HUES6 (cell line): ENCODE measurements at regions not wholly inside any gene's neighbourhood (a gene's known extent, or its start where the extent isn't known, plus 50 kb on each side); places are given as distances from the start of the nearest gene placed in this dataset.

ENCODE experiments used
- H3K27ac ChIP-seq: 2 replicates; pipeline ENCODE4 v1.7.0; 2013; ENCODE audit warnings: low read depth, mild to moderate bottlenecking, low read length, inconsistent platforms
- H3K27me3 ChIP-seq: 2 replicates; pipeline ENCODE4 v1.6.1; 2013; ENCODE audit warnings: low read length; ENCODE audit not compliant: control insufficient read depth, insufficient read depth
- H3K36me3 ChIP-seq: 2 replicates; pipeline ENCODE4 v1.6.1; 2013; ENCODE audit warnings: low read length; ENCODE audit not compliant: control insufficient read depth, insufficient read depth
- H3K4me1 ChIP-seq: 2 replicates; pipeline ENCODE4 v1.6.1; 2013; ENCODE audit warnings: low read length; ENCODE audit not compliant: control insufficient read depth, insufficient read depth
- H3K4me3 ChIP-seq: 2 replicates; pipeline ENCODE4 v1.5.1; 2013; ENCODE audit warnings: low read depth, low read length
- H3K9ac ChIP-seq: one replicate; pipeline ENCODE4 v1.6.1; 2013; ENCODE audit warnings: mild to moderate bottlenecking, low read length
- H3K9me3 ChIP-seq: 2 replicates; pipeline ENCODE4 v1.6.1; 2013; ENCODE audit warnings: low read depth, low read length; ENCODE audit not compliant: control insufficient read depth, insufficient read depth

DNA sequence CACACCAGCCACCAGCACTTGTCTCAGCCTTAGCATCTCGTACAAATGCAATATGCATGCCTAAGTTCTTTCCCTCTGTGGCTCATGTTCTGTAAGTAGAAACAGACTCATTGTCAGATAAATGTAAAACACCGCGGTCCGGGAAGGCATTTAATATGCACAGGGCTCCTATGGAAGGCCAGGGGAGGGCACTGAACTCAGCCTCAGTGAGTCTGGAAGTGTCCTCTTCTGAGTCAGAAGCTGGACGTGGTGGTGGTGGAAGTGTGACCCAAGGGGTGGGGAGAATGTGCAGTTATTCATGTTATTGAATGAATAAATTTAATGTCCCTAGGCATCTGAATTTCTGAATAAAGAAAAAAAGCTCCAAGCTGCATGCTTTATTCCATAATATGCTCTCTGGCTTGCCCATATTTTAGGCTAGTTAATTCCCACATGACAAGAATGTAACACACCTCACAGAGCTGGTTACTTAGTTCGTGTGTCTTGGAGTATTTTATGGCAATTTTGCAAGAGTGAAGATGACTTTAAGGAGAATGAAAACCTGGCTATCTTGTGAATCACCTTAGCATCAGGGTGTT is 193.1 kb upstream of the GATB start:
- H3K9ac ChIP-seq, result no peak overlapping the region
- no peaks in the 10 kb centered on the region for H3K36me3 ChIP-seq
- no peaks in the 10 kb centered on the region for H3K27me3 ChIP-seq
- no peak overlapping the region for H3K27ac ChIP-seq
- peaks cover 15% of the 10 kb centered on the region for H3K4me1 ChIP-seq
- H3K9me3 ChIP-seq, result 0 out of 2 replicates have a peak, but pooled peaks cover 4% of the 10 kb centered on the region
- H3K4me3 ChIP-seq, result no peak overlapping the region

DNA sequence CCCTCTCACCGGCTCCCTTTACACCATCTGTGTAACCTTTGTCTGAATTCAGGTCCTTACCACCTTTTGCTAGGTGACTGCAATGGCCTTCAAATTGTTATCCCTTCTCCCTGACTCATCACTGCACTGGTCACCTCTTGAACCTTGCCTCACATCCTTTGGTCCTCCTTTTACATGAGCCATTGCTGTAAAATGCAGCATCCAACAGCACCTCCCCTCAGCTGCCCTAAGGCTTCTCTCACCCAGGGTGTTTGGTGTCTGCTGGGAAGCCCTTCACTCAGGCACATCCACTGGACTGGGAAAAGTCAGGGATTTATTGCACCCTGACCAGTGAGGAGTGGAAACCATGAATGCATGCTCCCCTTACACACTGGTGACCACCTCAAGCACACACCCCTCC is 192.5 kb upstream of the GATB start:
- Histone ChIP-seq H3K27me3 (no peaks in the 10 kb centered on the region), H3K4me3 (no peak overlapping the region), H3K27ac (no peak overlapping the region), H3K9me3 (peaks cover 5% of the 10 kb centered on the region; the same call in 1 of the 2 replicates), H3K4me1 (peaks cover 15% of the 10 kb centered on the region), H3K36me3 (no peaks in the 10 kb centered on the region), H3K9ac (no peak overlapping the region)

DNA sequence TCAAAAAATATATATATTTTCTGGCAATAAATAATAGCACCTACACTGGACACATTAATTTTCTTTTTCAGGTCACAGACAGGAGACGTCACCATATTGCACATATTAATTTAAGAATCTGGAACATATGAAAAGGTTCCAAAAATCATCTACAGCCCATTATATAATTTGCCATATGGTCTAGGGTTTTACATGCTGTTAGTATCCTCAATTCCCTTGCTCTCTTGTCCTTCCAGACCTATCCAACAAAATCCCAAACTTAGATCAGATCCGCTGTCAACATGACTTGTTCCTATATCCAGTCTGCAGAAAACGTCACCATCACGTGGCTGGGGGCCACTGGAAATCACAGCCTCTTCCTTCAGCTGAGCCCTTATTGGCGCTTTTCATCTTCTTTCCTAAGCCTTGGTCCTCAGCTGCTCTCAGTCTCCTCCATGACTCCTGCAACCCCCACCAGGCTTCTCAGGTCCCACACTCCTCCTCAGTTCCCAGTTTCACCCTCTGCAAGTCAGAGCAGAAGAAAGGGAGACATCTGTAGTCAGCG is 192.0 kb upstream of the GATB start:
- Histone ChIP-seq H3K4me1 (peaks cover 15% of the 10 kb centered on the region), H3K9ac (no peak overlapping the region), H3K27me3 (no peaks in the 10 kb centered on the region), H3K9me3 (peaks cover 10% of the 10 kb centered on the region), H3K36me3 (no peaks in the 10 kb centered on the region), H3K4me3 (no peak overlapping the region), H3K27ac (no peak overlapping the region)

DNA sequence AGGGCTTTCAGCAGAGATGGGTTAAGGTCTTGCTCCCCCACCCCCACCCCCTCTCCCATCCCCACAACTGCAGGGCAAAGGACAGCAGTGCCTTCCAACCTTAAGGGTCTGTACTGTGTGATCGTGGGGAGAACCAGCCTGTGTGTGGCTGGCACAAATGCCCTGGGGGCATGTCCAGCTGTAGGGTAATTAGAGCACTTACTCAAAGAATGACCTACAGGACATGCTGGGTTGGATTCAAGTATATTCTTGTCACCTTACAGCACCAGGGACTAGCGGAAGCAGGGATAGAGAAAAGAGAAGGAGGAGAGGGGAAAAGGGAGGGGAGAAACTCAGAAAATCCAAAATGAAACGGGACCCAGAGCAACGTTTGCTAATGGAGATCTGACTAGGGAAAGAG is 191.3 kb upstream of the GATB start:
- no peak overlapping the region for H3K4me3 ChIP-seq
- peaks cover 11% of the 10 kb centered on the region for H3K4me1 ChIP-seq
- no peaks in the 10 kb centered on the region for H3K36me3 ChIP-seq
- H3K9me3 ChIP-seq, result peaks cover 16% of the 10 kb centered on the region
- no peak overlapping the region for H3K9ac ChIP-seq
- no peak overlapping the region for H3K27ac ChIP-seq
- no peaks in the 10 kb centered on the region for H3K27me3 ChIP-seq

DNA sequence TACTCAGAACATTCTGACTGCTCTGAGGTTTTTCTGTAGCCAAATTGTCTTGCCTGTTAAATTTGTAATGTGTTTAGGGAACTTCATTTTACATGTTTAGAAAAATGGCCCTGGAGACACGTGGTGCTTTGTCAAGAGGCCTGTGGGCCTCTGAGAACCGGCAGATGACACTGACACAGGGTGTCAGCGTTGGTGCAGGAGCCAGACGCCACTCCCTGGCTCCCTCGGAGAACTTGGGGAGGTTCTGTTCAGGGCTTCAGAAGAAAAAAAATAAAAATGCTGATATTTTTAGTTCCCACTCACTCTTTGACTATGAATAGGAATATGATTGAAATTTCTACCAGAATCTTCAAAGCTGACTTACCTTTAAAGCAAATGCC is 190.9 kb upstream of the GATB start:
- H3K9me3 ChIP-seq, result peaks cover 21% of the 10 kb centered on the region
- H3K4me3 ChIP-seq, result no peak overlapping the region
- H3K36me3 ChIP-seq, result no peaks in the 10 kb centered on the region
- H3K27ac ChIP-seq, result no peak overlapping the region
- H3K9ac ChIP-seq, result no peak overlapping the region
- H3K27me3 ChIP-seq, result no peaks in the 10 kb centered on the region
- peaks cover 7% of the 10 kb centered on the region; the same call in 1 of the 2 replicates for H3K4me1 ChIP-seq

DNA sequence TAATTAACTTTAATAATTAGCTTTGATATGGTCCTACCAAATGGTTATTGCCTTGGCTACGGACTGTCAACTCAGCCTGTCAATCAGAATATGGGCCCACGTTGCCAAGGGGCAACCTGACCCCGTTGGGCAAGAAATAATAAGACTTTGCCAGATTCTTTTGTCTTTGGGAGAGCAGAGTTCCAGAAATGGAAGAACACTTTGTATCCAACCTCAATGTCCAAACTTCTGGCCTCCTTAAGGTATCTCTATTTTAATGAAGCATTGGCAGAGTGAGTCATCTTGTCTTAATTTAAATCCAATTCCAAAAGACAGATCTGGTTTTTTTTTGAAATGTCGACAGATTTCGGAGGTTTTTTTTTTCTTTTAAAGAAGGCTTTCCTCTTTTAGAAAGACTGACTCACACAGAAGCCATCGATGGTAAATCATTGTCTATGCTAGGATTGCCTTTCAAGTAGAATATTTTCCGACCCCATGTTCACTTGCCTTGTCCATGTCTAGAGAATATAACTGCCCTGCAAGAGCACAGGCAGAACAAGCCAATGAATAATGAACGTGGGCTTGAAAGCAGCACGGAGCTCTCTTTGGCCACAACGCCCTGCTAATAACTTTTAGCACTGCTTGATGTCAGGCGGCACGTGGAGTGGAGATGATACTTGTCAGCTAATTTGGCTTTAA is 190.3 kb upstream of the GATB start:
- Histone ChIP-seq H3K9ac (no peak overlapping the region), H3K36me3 (no peaks in the 10 kb centered on the region), H3K9me3 (peaks cover 26% of the 10 kb centered on the region), H3K27me3 (no peaks in the 10 kb centered on the region), H3K4me3 (no peak overlapping the region), H3K4me1 (peaks cover 1% of the 10 kb centered on the region; the same call in 1 of the 2 replicates), H3K27ac (no peak overlapping the region)

DNA sequence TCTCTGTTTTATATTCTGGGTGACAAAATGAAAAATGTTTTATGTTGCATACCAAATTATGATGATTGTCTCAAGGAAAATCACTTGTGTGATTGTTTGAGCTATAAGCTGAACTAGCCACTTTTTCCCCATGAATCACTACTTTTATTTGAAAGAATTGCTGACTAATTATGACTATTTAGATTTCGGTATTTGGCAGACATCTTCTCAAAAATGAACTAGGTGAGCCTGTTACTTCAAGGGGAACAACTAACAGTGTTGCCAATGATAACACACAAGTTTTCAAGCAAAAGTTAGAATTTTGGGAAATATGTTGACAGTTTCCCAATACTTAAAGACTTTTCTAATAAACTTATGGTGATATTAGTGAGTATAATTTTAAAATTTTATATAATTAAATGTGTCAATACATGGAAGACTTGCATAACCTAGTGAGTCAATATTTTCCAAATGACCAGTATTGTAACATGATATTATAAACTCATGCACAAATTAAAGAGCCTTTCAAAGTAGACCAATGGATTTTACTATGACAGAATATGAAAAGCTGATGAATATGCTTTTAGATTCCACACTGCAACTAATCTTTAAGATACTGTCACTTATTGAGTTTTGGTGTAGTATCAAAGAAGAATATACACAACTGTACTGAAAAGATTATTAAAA is 187.7 kb upstream of the GATB start:
- H3K4me1 ChIP-seq, result no peaks in the 10 kb centered on the region
- no peak overlapping the region for H3K27ac ChIP-seq
- H3K9ac ChIP-seq, result no peak overlapping the region
- H3K27me3 ChIP-seq, result no peaks in the 10 kb centered on the region
- no peaks in the 10 kb centered on the region for H3K36me3 ChIP-seq
- H3K4me3 ChIP-seq, result no peak overlapping the region
- H3K9me3 ChIP-seq, result peaks cover 45% of the 10 kb centered on the region

DNA sequence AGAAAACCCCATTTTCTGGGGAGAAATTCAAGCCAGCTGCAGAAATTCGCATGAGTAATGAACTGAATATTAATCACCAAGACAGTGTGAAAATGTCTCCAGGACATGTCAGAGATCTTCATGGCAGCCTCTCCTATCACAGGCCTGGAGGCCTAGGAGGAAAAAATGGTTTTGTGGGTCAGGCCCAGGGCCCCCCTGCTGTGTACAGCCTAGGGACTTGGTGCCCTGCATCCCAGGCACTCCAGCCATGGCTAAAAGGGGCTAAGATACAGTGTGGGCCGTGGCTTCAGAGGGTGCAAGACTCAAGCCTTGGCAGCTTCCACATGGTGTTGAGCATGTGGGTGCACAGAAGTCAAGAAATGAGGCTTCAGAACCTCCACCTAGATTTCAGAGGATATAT is 185.9 kb upstream of the GATB start:
- H3K4me1 ChIP-seq, result no peaks in the 10 kb centered on the region
- H3K27ac ChIP-seq, result no peak overlapping the region
- H3K9ac ChIP-seq, result no peak overlapping the region
- H3K9me3 ChIP-seq, result peaks cover 47% of the 10 kb centered on the region
- no peaks in the 10 kb centered on the region for H3K36me3 ChIP-seq
- H3K27me3 ChIP-seq, result no peaks in the 10 kb centered on the region
- no peak overlapping the region for H3K4me3 ChIP-seq

DNA sequence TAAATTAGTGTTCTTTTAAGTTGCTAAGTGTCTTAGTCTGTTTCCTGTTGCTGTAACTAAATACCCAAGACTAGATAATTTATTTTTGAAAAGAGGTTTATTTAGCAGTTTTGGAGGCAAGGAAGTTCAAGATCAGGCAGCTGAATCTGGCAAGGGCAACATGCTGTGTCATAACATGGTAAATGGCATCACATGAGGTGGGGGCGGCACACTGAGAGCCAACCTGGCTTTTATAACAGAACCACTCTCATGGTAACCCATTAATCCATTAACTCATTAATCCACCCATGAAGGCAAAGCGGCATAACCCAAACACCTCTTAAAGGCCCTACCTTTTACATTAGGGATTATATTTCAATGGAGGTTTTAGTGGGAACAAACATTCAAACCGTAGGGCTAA is 182.2 kb upstream of the GATB start:
- H3K4me1 ChIP-seq, result no peaks in the 10 kb centered on the region
- H3K27me3 ChIP-seq, result no peaks in the 10 kb centered on the region
- peaks cover 39% of the 10 kb centered on the region for H3K9me3 ChIP-seq
- H3K9ac ChIP-seq, result no peak overlapping the region
- no peaks in the 10 kb centered on the region for H3K36me3 ChIP-seq
- no peak overlapping the region for H3K4me3 ChIP-seq
- H3K27ac ChIP-seq, result no peak overlapping the region

DNA sequence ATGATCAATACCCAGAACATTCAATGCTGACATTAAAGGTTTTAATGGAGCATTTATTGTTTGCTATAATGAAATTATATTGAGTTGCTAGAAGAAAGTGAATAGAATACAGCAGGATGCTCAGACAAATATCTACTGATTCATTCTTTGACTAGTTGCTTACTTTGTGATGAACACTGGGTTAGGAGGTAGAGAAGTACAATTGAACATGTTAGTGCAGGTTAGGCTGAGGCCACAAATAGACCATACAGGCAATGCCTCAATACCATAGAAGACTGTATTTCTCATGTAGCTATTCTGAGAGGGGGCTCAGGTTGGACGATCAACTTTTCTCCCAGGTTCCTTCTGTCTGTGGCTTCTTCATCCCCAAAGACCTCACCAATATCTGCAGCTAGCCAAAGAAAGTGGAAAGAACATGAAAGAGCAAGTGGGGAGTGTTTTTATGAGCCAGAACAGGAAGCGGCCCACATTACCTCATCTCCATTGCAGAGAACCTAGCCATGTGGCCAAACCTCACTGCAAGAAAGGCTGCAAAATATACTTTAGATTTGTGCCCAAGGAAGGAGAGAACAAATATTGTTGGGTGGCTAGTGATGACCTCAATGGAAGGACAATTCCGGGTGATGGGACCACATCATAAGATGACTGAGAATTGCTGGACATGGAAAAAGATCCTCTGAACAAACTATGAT is 180.3 kb upstream of the GATB start:
- no peak overlapping the region for H3K4me3 ChIP-seq
- no peak overlapping the region for H3K9ac ChIP-seq
- H3K4me1 ChIP-seq, result no peaks in the 10 kb centered on the region
- H3K27ac ChIP-seq, result no peak overlapping the region
- H3K27me3 ChIP-seq, result no peaks in the 10 kb centered on the region
- no peaks in the 10 kb centered on the region for H3K36me3 ChIP-seq
- peaks cover 21% of the 10 kb centered on the region for H3K9me3 ChIP-seq

DNA sequence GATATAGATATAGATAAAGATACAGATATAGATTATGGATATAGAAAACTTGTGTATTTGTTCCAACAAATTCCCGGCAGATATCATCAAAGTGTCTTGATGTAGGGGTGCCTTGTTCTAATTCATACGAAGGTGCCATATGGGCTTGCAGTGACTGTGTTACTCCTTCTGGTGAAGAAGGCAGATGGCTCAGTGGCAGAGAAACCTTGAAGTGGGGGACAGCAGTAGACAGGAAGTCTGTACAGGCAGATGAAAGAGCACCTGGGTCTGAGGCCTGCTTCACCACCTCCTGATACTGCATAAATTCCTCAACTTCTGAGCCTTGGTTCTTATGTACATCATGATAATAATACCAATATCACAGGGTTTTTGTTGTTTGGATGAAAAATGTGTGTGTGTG is 179.5 kb upstream of the GATB start:
- peaks cover 13% of the 10 kb centered on the region for H3K9me3 ChIP-seq
- no peaks in the 10 kb centered on the region for H3K4me1 ChIP-seq
- no peaks in the 10 kb centered on the region for H3K36me3 ChIP-seq
- H3K4me3 ChIP-seq, result no peak overlapping the region
- no peaks in the 10 kb centered on the region for H3K27me3 ChIP-seq
- no peak overlapping the region for H3K27ac ChIP-seq
- no peak overlapping the region for H3K9ac ChIP-seq
